ENCODE measurements at regions not wholly inside any gene's neighbourhood (a gene's known extent, or its start where the extent isn't known, plus 50 kb on each side); places are given as distances from the start of the nearest gene placed in this dataset.

GRCh38 chr15:98445315-98445714 lies 203.0 kb upstream of the IGF1R start:
- Histone ChIP-seq H3K27ac (ENCODE audit: low read depth, low read length) (no peak overlapping the region), H4K20me1 (ENCODE audit: control insufficient read depth, insufficient read depth, low read depth, low read length) (no peaks in the 10 kb centered on the region), H3K9me2 (replicated peaks; ENCODE audit: control insufficient read depth, low read length) (no peaks in the 10 kb centered on the region), H3F3A (ENCODE audit: control insufficient read depth, insufficient read depth) (no peaks in the 10 kb centered on the region), H3K4me3 (ENCODE audit: low read length) (no peak overlapping the region), H3K36me3 (ENCODE audit: control insufficient read depth, low read length) (no peaks in the 10 kb centered on the region), H3K9me3 (ENCODE audit: control insufficient read depth, insufficient read depth, low read length) (no peaks in the 10 kb centered on the region), H3K79me2 (ENCODE audit: control insufficient read depth, low read length) (no peaks in the 10 kb centered on the region), H3K27me3 (ENCODE audit: control insufficient read depth, low read length) (peaks cover 5% of the 10 kb centered on the region; the same call in 1 of the 2 replicates), H3K4me1 (ENCODE audit: control insufficient read depth, low read length) (peaks cover 12% of the 10 kb centered on the region), H3K4me2 (ENCODE audit: low read length) (no peak overlapping the region)
- TF ChIP-seq, protein P1, sequence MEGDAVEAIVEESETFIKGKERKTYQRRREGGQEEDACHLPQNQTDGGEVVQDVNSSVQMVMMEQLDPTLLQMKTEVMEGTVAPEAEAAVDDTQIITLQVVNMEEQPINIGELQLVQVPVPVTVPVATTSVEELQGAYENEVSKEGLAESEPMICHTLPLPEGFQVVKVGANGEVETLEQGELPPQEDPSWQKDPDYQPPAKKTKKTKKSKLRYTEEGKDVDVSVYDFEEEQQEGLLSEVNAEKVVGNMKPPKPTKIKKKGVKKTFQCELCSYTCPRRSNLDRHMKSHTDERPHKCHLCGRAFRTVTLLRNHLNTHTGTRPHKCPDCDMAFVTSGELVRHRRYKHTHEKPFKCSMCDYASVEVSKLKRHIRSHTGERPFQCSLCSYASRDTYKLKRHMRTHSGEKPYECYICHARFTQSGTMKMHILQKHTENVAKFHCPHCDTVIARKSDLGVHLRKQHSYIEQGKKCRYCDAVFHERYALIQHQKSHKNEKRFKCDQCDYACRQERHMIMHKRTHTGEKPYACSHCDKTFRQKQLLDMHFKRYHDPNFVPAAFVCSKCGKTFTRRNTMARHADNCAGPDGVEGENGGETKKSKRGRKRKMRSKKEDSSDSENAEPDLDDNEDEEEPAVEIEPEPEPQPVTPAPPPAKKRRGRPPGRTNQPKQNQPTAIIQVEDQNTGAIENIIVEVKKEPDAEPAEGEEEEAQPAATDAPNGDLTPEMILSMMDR (IDR thresholded peaks at IDR 0.05; ENCODE audit: low read depth, low read length, poor library complexity, severe bottlenecking), result no peak
- no peak for TF ChIP-seq EZH2phosphoT487 (IDR thresholded peaks at IDR 0.05; ENCODE audit: borderline replicate concordance, low read length)

GRCh38 chr15:98446083-98446482 lies 202.3 kb upstream of the IGF1R start:
- Histone ChIP-seq H3K9me2 (replicated peaks; ENCODE audit: control insufficient read depth, low read length) (no peaks in the 10 kb centered on the region), H3K36me3 (ENCODE audit: control insufficient read depth, low read length) (no peaks in the 10 kb centered on the region), H3K9me3 (ENCODE audit: control insufficient read depth, insufficient read depth, low read length) (no peaks in the 10 kb centered on the region), H4K20me1 (ENCODE audit: control insufficient read depth, insufficient read depth, low read depth, low read length) (no peaks in the 10 kb centered on the region), H3K27me3 (ENCODE audit: control insufficient read depth, low read length) (peaks cover 5% of the 10 kb centered on the region; the same call in 1 of the 2 replicates), H3K79me2 (ENCODE audit: control insufficient read depth, low read length) (no peaks in the 10 kb centered on the region), H3K4me3 (ENCODE audit: low read length) (no peak overlapping the region), H3K27ac (ENCODE audit: low read depth, low read length) (no peak overlapping the region), H3F3A (ENCODE audit: control insufficient read depth, insufficient read depth) (no peaks in the 10 kb centered on the region), H3K4me2 (ENCODE audit: low read length) (no peak overlapping the region), H3K4me1 (ENCODE audit: control insufficient read depth, low read length) (peaks cover 7% of the 10 kb centered on the region)
- TF ChIP-seq EZH2phosphoT487 (IDR thresholded peaks at IDR 0.05; ENCODE audit: borderline replicate concordance, low read length), result no peak

DNA sequence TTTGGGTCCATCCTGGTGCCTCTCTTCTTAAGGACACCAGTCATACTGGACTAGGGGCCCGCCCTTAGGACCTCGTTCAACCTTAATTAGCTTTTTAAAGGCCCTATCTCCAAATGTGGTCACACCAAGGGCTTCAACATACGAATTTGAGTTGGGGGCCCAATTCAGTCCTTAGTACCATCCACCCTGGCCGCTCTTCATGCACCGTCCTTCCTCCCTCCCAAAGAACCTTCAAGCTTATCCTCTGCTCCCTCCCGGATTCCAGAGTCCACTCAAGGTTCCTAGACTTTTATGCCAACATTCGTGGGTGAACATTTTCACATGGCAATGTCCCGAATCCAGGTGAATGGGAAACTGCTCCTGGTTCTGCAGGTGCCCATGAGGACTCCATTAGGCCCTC lies 201.3 kb upstream of the IGF1R start:
- no peaks in the 10 kb centered on the region for H4K20me1 ChIP-seq (ENCODE audit: control insufficient read depth, insufficient read depth, low read depth, low read length)
- no peak for TF ChIP-seq EZH2phosphoT487 (IDR thresholded peaks at IDR 0.05; ENCODE audit: borderline replicate concordance, low read length)
- TF ChIP-seq, protein P1 (IDR thresholded peaks at IDR 0.05; ENCODE audit: low read depth, low read length, poor library complexity, severe bottlenecking), result no peak
- H3K27me3 ChIP-seq (ENCODE audit: control insufficient read depth, low read length), result peaks cover 5% of the 10 kb centered on the region; the same call in 1 of the 2 replicates
- no peaks in the 10 kb centered on the region for H3K4me1 ChIP-seq (ENCODE audit: control insufficient read depth, low read length)
- H3K79me2 ChIP-seq (ENCODE audit: control insufficient read depth, low read length), result no peaks in the 10 kb centered on the region
- H3K36me3 ChIP-seq (ENCODE audit: control insufficient read depth, low read length), result no peaks in the 10 kb centered on the region
- H3K4me3 ChIP-seq (ENCODE audit: low read length), result no peak overlapping the region
- no peaks in the 10 kb centered on the region for H3F3A ChIP-seq (ENCODE audit: control insufficient read depth, insufficient read depth)
- no peaks in the 10 kb centered on the region for H3K9me3 ChIP-seq (ENCODE audit: control insufficient read depth, insufficient read depth, low read length)
- H3K9me2 ChIP-seq (replicated peaks; ENCODE audit: control insufficient read depth, low read length), result no peaks in the 10 kb centered on the region
- no peak overlapping the region for H3K27ac ChIP-seq (ENCODE audit: low read depth, low read length)
- H3K4me2 ChIP-seq (ENCODE audit: low read length), result no peak overlapping the region

DNA sequence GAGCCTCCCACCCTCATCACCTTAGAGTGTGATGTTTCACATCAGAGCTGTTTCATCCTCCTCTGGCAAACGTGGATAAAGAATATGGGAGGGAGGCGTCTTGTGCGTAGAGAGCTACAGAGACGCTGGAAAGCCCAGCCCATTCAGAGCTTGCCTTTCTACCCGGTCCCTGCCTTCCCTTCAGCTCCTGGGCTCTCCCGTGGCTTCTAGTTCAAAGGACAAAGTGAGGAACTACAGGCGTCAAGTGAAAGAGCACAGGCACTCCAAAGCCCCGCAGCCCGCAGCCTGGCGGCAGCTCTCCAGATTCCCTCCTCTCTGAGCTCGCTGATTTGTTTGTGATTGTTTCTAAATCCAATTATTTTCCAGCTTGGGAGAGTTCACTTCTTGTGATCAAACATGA lies 197.1 kb upstream of the IGF1R start:
- peaks cover 5% of the 10 kb centered on the region; the same call in 1 of the 2 replicates for H3K27me3 ChIP-seq (ENCODE audit: control insufficient read depth, low read length)
- H3F3A ChIP-seq (ENCODE audit: control insufficient read depth, insufficient read depth), result no peaks in the 10 kb centered on the region
- H4K20me1 ChIP-seq (ENCODE audit: control insufficient read depth, insufficient read depth, low read depth, low read length), result no peaks in the 10 kb centered on the region
- H3K4me3 ChIP-seq (ENCODE audit: low read length), result no peak overlapping the region
- H3K9me2 ChIP-seq (replicated peaks; ENCODE audit: control insufficient read depth, low read length), result no peaks in the 10 kb centered on the region
- no peaks in the 10 kb centered on the region for H3K9me3 ChIP-seq (ENCODE audit: control insufficient read depth, insufficient read depth, low read length)
- no peaks in the 10 kb centered on the region for H3K4me1 ChIP-seq (ENCODE audit: control insufficient read depth, low read length)
- no peaks in the 10 kb centered on the region for H3K36me3 ChIP-seq (ENCODE audit: control insufficient read depth, low read length)
- no peak overlapping the region for H3K4me2 ChIP-seq (ENCODE audit: low read length)
- H3K79me2 ChIP-seq (ENCODE audit: control insufficient read depth, low read length), result no peaks in the 10 kb centered on the region
- TF ChIP-seq EZH2phosphoT487 (IDR thresholded peaks at IDR 0.05; ENCODE audit: borderline replicate concordance, low read length), result no peak
- TF ChIP-seq, protein P1 (IDR thresholded peaks at IDR 0.05; ENCODE audit: low read depth, low read length, poor library complexity, severe bottlenecking), result no peak
- H3K27ac ChIP-seq (ENCODE audit: low read depth, low read length), result no peak overlapping the region

Measured in DOHH2 (cell line).